Body of pancreas (tissue), 4 donors: ENCODE measurements at regions not wholly inside any gene's neighbourhood (a gene's known extent, or its start where the extent isn't known, plus 50 kb on each side); places are given as distances from the start of the nearest gene placed in this dataset.

Experiments
- POLR2A ChIP-seq, 3 donors: fragments of 450-650 bp; IDR thresholded peaks; one replicate each; pipeline ENCODE4 v1.6.1; 2016; ENCODE audit warnings: antibody characterized with exemption in 3 of 3, mild to moderate bottlenecking in 2 of 3
- TF ChIP-seq, protein P1 (sequence below), 7 experiments: fragments of 450-650 bp in 4 of 7; fragments of 200-600 bp in 3 of 7; sonication (generic) in 3 of 7; IDR thresholded peaks; one replicate each; pipeline ENCODE4 v1.5.1; 2016 to 2019; ENCODE audit warnings: antibody characterized with exemption in 7 of 7

DNA sequence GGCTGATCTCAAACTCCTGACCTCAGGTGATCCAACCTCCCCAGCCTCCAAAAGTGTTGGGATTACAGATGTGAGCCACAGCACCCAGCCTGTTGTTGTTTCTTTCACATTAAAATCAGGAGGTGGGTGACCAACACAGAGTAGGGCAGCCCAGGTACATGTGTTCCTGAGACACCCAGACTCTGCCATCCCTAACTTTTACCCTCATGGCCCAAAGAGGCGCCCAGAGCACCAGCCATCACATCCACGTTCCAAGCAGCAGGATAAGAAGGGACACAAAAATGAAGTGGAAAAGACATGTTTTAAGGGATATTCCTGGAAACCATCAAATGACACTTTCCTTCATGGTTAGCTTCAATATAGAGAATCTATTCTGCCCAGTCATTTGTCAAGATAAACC is 159.6 kb upstream of the KLF6 start:
- no peak for TF ChIP-seq POLR2A (IDR thresholded peaks at IDR 0.05)
- TF ChIP-seq, protein P1, sequence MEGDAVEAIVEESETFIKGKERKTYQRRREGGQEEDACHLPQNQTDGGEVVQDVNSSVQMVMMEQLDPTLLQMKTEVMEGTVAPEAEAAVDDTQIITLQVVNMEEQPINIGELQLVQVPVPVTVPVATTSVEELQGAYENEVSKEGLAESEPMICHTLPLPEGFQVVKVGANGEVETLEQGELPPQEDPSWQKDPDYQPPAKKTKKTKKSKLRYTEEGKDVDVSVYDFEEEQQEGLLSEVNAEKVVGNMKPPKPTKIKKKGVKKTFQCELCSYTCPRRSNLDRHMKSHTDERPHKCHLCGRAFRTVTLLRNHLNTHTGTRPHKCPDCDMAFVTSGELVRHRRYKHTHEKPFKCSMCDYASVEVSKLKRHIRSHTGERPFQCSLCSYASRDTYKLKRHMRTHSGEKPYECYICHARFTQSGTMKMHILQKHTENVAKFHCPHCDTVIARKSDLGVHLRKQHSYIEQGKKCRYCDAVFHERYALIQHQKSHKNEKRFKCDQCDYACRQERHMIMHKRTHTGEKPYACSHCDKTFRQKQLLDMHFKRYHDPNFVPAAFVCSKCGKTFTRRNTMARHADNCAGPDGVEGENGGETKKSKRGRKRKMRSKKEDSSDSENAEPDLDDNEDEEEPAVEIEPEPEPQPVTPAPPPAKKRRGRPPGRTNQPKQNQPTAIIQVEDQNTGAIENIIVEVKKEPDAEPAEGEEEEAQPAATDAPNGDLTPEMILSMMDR (IDR thresholded peaks at IDR 0.05) = no peak
